ENCODE measurements at regions not wholly inside any gene's neighbourhood (a gene's known extent, or its start where the extent isn't known, plus 50 kb on each side); places are given as distances from the start of the nearest gene placed in this dataset.

DNA sequence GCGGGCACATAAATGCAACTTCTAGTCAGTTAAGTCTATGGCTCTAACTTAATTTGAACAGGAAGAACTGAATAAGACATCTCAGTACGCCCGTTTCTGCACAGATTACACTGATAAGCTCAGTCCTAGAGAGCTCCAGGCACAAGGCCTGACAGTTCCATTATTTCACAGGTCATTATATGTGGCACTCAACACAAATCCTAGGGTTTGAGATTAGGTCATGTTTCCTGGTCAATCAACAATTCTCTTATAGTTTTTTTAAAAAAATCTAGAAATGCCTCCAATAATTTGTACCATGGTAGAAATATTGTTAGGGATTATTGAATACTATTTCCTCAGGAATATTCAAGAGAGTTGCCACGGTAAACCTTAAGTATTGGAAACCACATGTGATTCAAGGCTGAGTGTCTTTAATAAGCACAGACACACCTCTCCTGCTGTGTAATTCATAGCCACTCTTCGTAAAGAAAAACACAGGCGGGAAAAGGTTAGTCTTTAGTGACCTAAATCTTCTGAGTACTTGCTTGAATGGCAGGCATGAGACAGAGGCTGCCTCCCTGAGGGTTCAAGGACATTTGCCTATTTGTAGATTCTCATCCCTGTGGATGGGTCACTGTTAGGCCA lies 342.9 kb upstream of the ADGRL3 start:
- no peaks in the 10 kb centered on the region for H3K27me3 ChIP-seq (ENCODE audit: insufficient read depth, low read length, poor library complexity)
- H3K9ac ChIP-seq (ENCODE audit: low read length): no peak overlapping the region
- no peak overlapping the region for H3K4ac ChIP-seq (ENCODE audit: low read depth, low read length)
- no peak overlapping the region for H3K4me2 ChIP-seq (ENCODE audit: low read length)
- DNase-seq: no peak
- no peaks in the 10 kb centered on the region for H3K79me2 ChIP-seq (ENCODE audit: control insufficient read depth, insufficient read depth, low read length)
- H4K5ac ChIP-seq (ENCODE audit: low read length): no peak overlapping the region
- H2AK5ac ChIP-seq (ENCODE audit: low read length): no peak overlapping the region
- H3K4me1 ChIP-seq (ENCODE audit: control insufficient read depth, low read depth, low read length): no peaks in the 10 kb centered on the region
- no peak overlapping the region for H3K4me3 ChIP-seq (ENCODE audit: low read length)
- no peak overlapping the region for H3K23ac ChIP-seq (ENCODE audit: low read length)
- no CpG with 5 or more reads among the region's 6 CpGs for WGBS (ENCODE audit: extremely low coverage, insufficient coverage, low lambda C conversion rate)
- no peaks in the 10 kb centered on the region for H3K36me3 ChIP-seq (ENCODE audit: control insufficient read depth, insufficient read depth, low read length)
- H3K79me1 ChIP-seq (ENCODE audit: low read length): no peaks in the 10 kb centered on the region
- no peak overlapping the region for H3K27ac ChIP-seq (ENCODE audit: low read depth, low read length)
- no peak overlapping the region for H2BK120ac ChIP-seq (ENCODE audit: low read depth, low read length)
- H4K8ac ChIP-seq (ENCODE audit: low read depth, low read length): no peak overlapping the region
- no peak overlapping the region for H3K56ac ChIP-seq (ENCODE audit: low read length)
- H2BK5ac ChIP-seq (ENCODE audit: low read length): no peak overlapping the region
- no peak overlapping the region for H2BK15ac ChIP-seq (replicated peaks; ENCODE audit: low read depth)
- no peak overlapping the region for H3K18ac ChIP-seq (ENCODE audit: low read length)

DNA sequence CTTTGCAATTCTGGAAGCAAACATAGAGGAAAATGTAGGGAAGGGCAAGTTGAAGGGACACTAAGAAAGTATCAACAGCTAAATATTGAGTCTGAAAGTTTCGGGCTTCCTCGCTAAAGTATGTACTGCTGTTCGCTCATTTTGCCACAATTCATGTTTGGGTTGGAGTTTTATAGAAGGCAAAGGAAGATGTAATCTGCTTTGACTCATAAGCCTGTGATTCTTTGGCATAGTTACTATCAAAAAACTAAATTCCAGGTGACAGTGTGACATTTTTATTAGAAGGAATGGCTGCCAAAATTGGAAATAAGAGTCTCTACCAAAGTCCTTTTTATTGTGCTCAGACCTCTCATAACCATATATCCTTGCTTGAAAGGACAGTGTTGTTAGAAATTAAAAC lies 336.7 kb upstream of the ADGRL3 start:
- Histone ChIP-seq H2AK5ac (ENCODE audit: low read length) (no peak overlapping the region), H2BK15ac (replicated peaks; ENCODE audit: low read depth) (no peak overlapping the region), H3K4me3 (ENCODE audit: low read length) (no peak overlapping the region), H3K79me2 (ENCODE audit: control insufficient read depth, insufficient read depth, low read length) (no peaks in the 10 kb centered on the region), H3K56ac (ENCODE audit: low read length) (no peak overlapping the region), H2BK5ac (ENCODE audit: low read length) (no peak overlapping the region), H3K18ac (ENCODE audit: low read length) (no peak overlapping the region), H3K4me2 (ENCODE audit: low read length) (no peak overlapping the region), H3K4ac (ENCODE audit: low read depth, low read length) (no peak overlapping the region), H4K5ac (ENCODE audit: low read length) (no peak overlapping the region), H3K4me1 (ENCODE audit: control insufficient read depth, low read depth, low read length) (no peaks in the 10 kb centered on the region), H3K27me3 (ENCODE audit: insufficient read depth, low read length, poor library complexity) (no peaks in the 10 kb centered on the region), H3K27ac (ENCODE audit: low read depth, low read length) (no peak overlapping the region), H3K23ac (ENCODE audit: low read length) (no peak overlapping the region), H3K36me3 (ENCODE audit: control insufficient read depth, insufficient read depth, low read length) (no peaks in the 10 kb centered on the region), H3K9ac (ENCODE audit: low read length) (no peak overlapping the region), H3K79me1 (ENCODE audit: low read length) (no peaks in the 10 kb centered on the region), H2BK120ac (ENCODE audit: low read depth, low read length) (no peak overlapping the region), H4K8ac (ENCODE audit: low read depth, low read length) (no peak overlapping the region)
- DNase-seq: no peak
- no CpG with 5 or more reads among the region's 3 CpGs for WGBS (ENCODE audit: extremely low coverage, insufficient coverage, low lambda C conversion rate)

DNA sequence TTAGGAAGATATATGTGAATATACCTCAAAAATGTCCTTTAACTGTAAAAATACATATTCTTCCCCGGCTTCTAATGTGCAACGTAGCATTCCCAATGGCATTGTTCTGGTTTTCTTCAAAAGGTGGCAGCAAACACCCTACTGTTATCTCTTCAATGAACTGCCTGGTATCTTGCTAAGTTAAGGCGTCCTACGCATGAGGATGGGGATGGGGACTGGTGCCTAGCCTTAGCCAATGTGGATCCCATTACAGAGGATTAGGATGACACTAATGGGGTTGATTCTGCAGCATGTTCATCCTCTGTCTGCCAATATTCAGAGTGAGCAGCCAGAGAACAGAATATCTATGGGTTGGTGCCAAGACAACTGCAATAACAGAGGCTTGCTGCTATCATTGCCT lies 334.9 kb upstream of the ADGRL3 start:
- Histone ChIP-seq H3K36me3 (ENCODE audit: control insufficient read depth, insufficient read depth, low read length) (no peaks in the 10 kb centered on the region), H3K4me1 (ENCODE audit: control insufficient read depth, low read depth, low read length) (no peaks in the 10 kb centered on the region), H3K27ac (ENCODE audit: low read depth, low read length) (no peak overlapping the region), H3K4ac (ENCODE audit: low read depth, low read length) (no peak overlapping the region), H3K4me3 (ENCODE audit: low read length) (no peak overlapping the region), H3K4me2 (ENCODE audit: low read length) (no peak overlapping the region), H4K5ac (ENCODE audit: low read length) (no peak overlapping the region), H2BK15ac (replicated peaks; ENCODE audit: low read depth) (no peak overlapping the region), H3K79me2 (ENCODE audit: control insufficient read depth, insufficient read depth, low read length) (no peaks in the 10 kb centered on the region), H3K9ac (ENCODE audit: low read length) (no peak overlapping the region), H3K18ac (ENCODE audit: low read length) (no peak overlapping the region), H3K27me3 (ENCODE audit: insufficient read depth, low read length, poor library complexity) (no peaks in the 10 kb centered on the region), H3K79me1 (ENCODE audit: low read length) (no peaks in the 10 kb centered on the region), H2BK5ac (ENCODE audit: low read length) (no peak overlapping the region), H3K56ac (ENCODE audit: low read length) (no peak overlapping the region), H3K23ac (ENCODE audit: low read length) (no peak overlapping the region), H2BK120ac (ENCODE audit: low read depth, low read length) (no peak overlapping the region), H2AK5ac (ENCODE audit: low read length) (no peak overlapping the region), H4K8ac (ENCODE audit: low read depth, low read length) (no peak overlapping the region)
- no CpG with 5 or more reads among the region's 4 CpGs for WGBS (ENCODE audit: extremely low coverage, insufficient coverage, low lambda C conversion rate)
- DNase-seq: peak; percentile 68

DNA sequence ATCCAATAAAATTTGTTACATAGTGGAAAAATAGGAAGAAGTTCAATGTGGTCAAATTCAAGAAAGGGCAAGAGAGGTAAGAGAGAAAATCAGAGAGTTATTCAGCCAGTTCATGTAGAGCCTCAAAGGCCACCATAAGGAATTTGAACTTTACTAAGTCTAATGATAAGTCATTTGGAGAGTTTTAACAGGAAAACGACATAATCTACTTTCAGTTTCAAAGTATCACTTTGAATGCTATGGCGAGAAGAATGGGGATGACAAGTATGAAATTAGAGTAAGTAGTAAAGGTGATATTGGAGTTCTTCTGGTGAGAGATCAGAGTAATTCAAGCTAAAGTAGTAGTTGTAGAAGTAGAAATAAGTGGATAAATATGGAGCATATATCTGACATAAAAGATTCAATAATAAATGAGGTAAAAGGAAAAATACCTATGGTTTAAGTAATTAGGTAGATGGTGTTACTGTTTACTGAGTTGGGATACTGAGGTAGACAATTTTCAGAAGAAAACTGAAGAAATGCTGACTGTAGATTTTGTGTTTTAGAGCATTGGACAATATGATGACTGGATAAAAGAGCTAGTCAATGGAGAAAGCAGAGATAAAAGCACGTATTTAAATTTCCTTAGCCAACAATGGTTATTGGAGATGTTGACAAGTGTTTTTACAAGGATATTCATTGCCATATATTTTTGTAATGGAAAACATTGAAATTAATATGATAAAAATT lies 331.7 kb upstream of the ADGRL3 start:
- no peak overlapping the region for H3K4me3 ChIP-seq (ENCODE audit: low read length)
- no peak overlapping the region for H2BK15ac ChIP-seq (replicated peaks; ENCODE audit: low read depth)
- no peak overlapping the region for H3K9ac ChIP-seq (ENCODE audit: low read length)
- no peak overlapping the region for H2BK5ac ChIP-seq (ENCODE audit: low read length)
- H2BK120ac ChIP-seq (ENCODE audit: low read depth, low read length): no peak overlapping the region
- WGBS (ENCODE audit: extremely low coverage, insufficient coverage, low lambda C conversion rate): no CpG with 5 or more reads among the region's 3 CpGs
- H3K36me3 ChIP-seq (ENCODE audit: control insufficient read depth, insufficient read depth, low read length): no peaks in the 10 kb centered on the region
- no peak for DNase-seq
- H3K23ac ChIP-seq (ENCODE audit: low read length): no peak overlapping the region
- no peak overlapping the region for H3K56ac ChIP-seq (ENCODE audit: low read length)
- no peak overlapping the region for H3K4ac ChIP-seq (ENCODE audit: low read depth, low read length)
- H3K27me3 ChIP-seq (ENCODE audit: insufficient read depth, low read length, poor library complexity): no peaks in the 10 kb centered on the region
- no peak overlapping the region for H3K4me2 ChIP-seq (ENCODE audit: low read length)
- H3K27ac ChIP-seq (ENCODE audit: low read depth, low read length): no peak overlapping the region
- no peak overlapping the region for H3K18ac ChIP-seq (ENCODE audit: low read length)
- no peaks in the 10 kb centered on the region for H3K79me1 ChIP-seq (ENCODE audit: low read length)
- no peak overlapping the region for H2AK5ac ChIP-seq (ENCODE audit: low read length)
- H4K8ac ChIP-seq (ENCODE audit: low read depth, low read length): no peak overlapping the region
- no peak overlapping the region for H4K5ac ChIP-seq (ENCODE audit: low read length)
- H3K4me1 ChIP-seq (ENCODE audit: control insufficient read depth, low read depth, low read length): no peaks in the 10 kb centered on the region
- H3K79me2 ChIP-seq (ENCODE audit: control insufficient read depth, insufficient read depth, low read length): no peaks in the 10 kb centered on the region

DNA sequence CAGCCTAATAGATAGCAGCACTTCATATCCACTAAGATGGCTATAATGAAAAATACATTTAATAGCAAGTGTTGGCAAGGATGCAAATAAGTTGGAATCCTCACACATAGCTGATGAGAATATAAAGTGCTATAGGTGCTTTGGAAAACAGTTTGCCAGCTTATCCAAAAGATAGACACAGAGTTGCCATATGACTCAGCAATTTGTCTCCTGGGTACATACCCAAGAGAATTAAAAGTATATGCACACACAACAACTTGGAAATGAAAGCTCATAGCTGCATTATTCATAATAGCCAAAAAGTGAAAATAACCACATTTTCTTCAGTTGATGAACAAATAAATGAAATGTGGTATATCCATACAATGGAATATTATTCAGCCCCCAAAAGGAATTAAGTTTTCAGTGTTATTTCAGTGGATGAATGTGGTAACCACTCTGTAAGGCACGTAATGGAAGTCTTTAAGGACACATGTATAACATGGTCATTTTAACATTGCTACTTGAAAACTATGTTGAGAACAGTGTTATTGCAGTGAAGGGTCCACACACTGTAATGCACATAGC lies 320.9 kb upstream of the ADGRL3 start:
- Histone ChIP-seq H3K4me3 (ENCODE audit: low read length) (no peak overlapping the region), H3K4me2 (ENCODE audit: low read length) (no peak overlapping the region), H4K8ac (ENCODE audit: low read depth, low read length) (no peak overlapping the region), H3K23ac (ENCODE audit: low read length) (no peak overlapping the region), H3K79me1 (ENCODE audit: low read length) (no peaks in the 10 kb centered on the region), H3K27ac (ENCODE audit: low read depth, low read length) (no peak overlapping the region), H3K79me2 (ENCODE audit: control insufficient read depth, insufficient read depth, low read length) (no peaks in the 10 kb centered on the region), H3K4me1 (ENCODE audit: control insufficient read depth, low read depth, low read length) (no peaks in the 10 kb centered on the region), H3K27me3 (ENCODE audit: insufficient read depth, low read length, poor library complexity) (no peaks in the 10 kb centered on the region), H2BK5ac (ENCODE audit: low read length) (no peak overlapping the region), H4K5ac (ENCODE audit: low read length) (no peak overlapping the region), H3K18ac (ENCODE audit: low read length) (no peak overlapping the region), H3K36me3 (ENCODE audit: control insufficient read depth, insufficient read depth, low read length) (no peaks in the 10 kb centered on the region), H2AK5ac (ENCODE audit: low read length) (no peak overlapping the region), H2BK120ac (ENCODE audit: low read depth, low read length) (no peak overlapping the region), H2BK15ac (replicated peaks; ENCODE audit: low read depth) (no peak overlapping the region), H3K56ac (ENCODE audit: low read length) (no peak overlapping the region), H3K4ac (ENCODE audit: low read depth, low read length) (no peak overlapping the region), H3K9ac (ENCODE audit: low read length) (no peak overlapping the region)
- WGBS (ENCODE audit: extremely low coverage, insufficient coverage, low lambda C conversion rate): no CpG with 5 or more reads among the region's 1 CpG
- DNase-seq: no peak

All from mesendoderm (in vitro differentiated cells).